ENCODE measurements at regions not wholly inside any gene's neighbourhood (a gene's known extent, or its start where the extent isn't known, plus 50 kb on each side); places are given as distances from the start of the nearest gene placed in this dataset.

- peaks cover 3% of the 10 kb centered on the region for H3K9me3 Mint-ChIP-seq
- peaks cover 9% of the 10 kb centered on the region for H3K4me1 Mint-ChIP-seq
- H3K4me3 Mint-ChIP-seq: no peak overlapping the region
- no peaks in the 10 kb centered on the region for H3K27me3 Mint-ChIP-seq (ENCODE audit: low read depth)
- TF ChIP-seq CTCF (conservative IDR thresholded peaks at IDR 0.05): no peak
- H3K36me3 Mint-ChIP-seq (ENCODE audit: low read depth): no peaks in the 10 kb centered on the region
- DNase-seq (ENCODE audit: low read depth, low spot score): no peak
- H3K27ac Mint-ChIP-seq (ENCODE audit: unreplicated experiment): no peak overlapping the region
Observed at GRCh38 chr4:136691607-136692006, 840.7 kb downstream of the PCDH18 start.

GRCh38 chr4:136690360-136690759 is 841.9 kb downstream of the PCDH18 start:
- H3K9me3 Mint-ChIP-seq: peaks cover 6% of the 10 kb centered on the region
- no peaks in the 10 kb centered on the region for H3K27me3 Mint-ChIP-seq (ENCODE audit: low read depth)
- H3K4me3 Mint-ChIP-seq: no peak overlapping the region
- TF ChIP-seq CTCF (conservative IDR thresholded peaks at IDR 0.05): no peak
- H3K36me3 Mint-ChIP-seq (ENCODE audit: low read depth): no peaks in the 10 kb centered on the region
- peaks cover 9% of the 10 kb centered on the region for H3K4me1 Mint-ChIP-seq
- no peak for DNase-seq (ENCODE audit: low read depth, low spot score)
- no peak overlapping the region for H3K27ac Mint-ChIP-seq (ENCODE audit: unreplicated experiment)

GRCh38 chr4:136687596-136687995 is 844.7 kb downstream of the PCDH18 start:
- H3K27me3 Mint-ChIP-seq (ENCODE audit: low read depth): no peaks in the 10 kb centered on the region
- peaks cover 6% of the 10 kb centered on the region for H3K9me3 Mint-ChIP-seq
- H3K36me3 Mint-ChIP-seq (ENCODE audit: low read depth): no peaks in the 10 kb centered on the region
- TF ChIP-seq CTCF (conservative IDR thresholded peaks at IDR 0.05): no peak
- no peak for DNase-seq (ENCODE audit: low read depth, low spot score)
- H3K4me1 Mint-ChIP-seq: peaks cover 14% of the 10 kb centered on the region
- no peak overlapping the region for H3K27ac Mint-ChIP-seq (ENCODE audit: unreplicated experiment)
- H3K4me3 Mint-ChIP-seq: no peak overlapping the region

- no peaks in the 10 kb centered on the region for H3K27me3 Mint-ChIP-seq (ENCODE audit: low read depth)
- peaks cover 6% of the 10 kb centered on the region for H3K9me3 Mint-ChIP-seq
- no peak overlapping the region for H3K27ac Mint-ChIP-seq (ENCODE audit: unreplicated experiment)
- peaks cover 14% of the 10 kb centered on the region for H3K4me1 Mint-ChIP-seq
- no peak for DNase-seq (ENCODE audit: low read depth, low spot score)
- no peak for TF ChIP-seq CTCF (conservative IDR thresholded peaks at IDR 0.05)
- H3K4me3 Mint-ChIP-seq: no peak overlapping the region
- H3K36me3 Mint-ChIP-seq (ENCODE audit: low read depth): no peaks in the 10 kb centered on the region
Observed at GRCh38 chr4:136687118-136687517, 845.2 kb downstream of the PCDH18 start.

GRCh38 chr4:136680761-136681160 is 851.5 kb downstream of the PCDH18 start:
- H3K4me3 Mint-ChIP-seq: no peak overlapping the region
- no peaks in the 10 kb centered on the region for H3K36me3 Mint-ChIP-seq (ENCODE audit: low read depth)
- no peaks in the 10 kb centered on the region for H3K9me3 Mint-ChIP-seq
- H3K4me1 Mint-ChIP-seq: peaks cover 5% of the 10 kb centered on the region
- no peak overlapping the region for H3K27ac Mint-ChIP-seq (ENCODE audit: unreplicated experiment)
- no peak for TF ChIP-seq CTCF (conservative IDR thresholded peaks at IDR 0.05)
- DNase-seq (ENCODE audit: low read depth, low spot score): no peak
- H3K27me3 Mint-ChIP-seq (ENCODE audit: low read depth): no peaks in the 10 kb centered on the region

- no peaks in the 10 kb centered on the region for H3K27me3 Mint-ChIP-seq (ENCODE audit: low read depth)
- no peaks in the 10 kb centered on the region for H3K9me3 Mint-ChIP-seq
- DNase-seq (ENCODE audit: low read depth, low spot score): no peak
- no peak overlapping the region for H3K27ac Mint-ChIP-seq (ENCODE audit: unreplicated experiment)
- peaks cover 5% of the 10 kb centered on the region for H3K4me1 Mint-ChIP-seq
- H3K4me3 Mint-ChIP-seq: no peak overlapping the region
- no peaks in the 10 kb centered on the region for H3K36me3 Mint-ChIP-seq (ENCODE audit: low read depth)
- no peak for TF ChIP-seq CTCF (conservative IDR thresholded peaks at IDR 0.05)
Observed at GRCh38 chr4:136680271-136680670, 852.0 kb downstream of the PCDH18 start.
